Heart left ventricle (tissue), 16 donors: ENCODE measurements at regions not wholly inside any gene's neighbourhood (a gene's known extent, or its start where the extent isn't known, plus 50 kb on each side); places are given as distances from the start of the nearest gene placed in this dataset.

Source experiments
- ATAC-seq, 4 donors: fragments of 200-7000 bp; cut with Tn5 transposase; one replicate each; pipeline ENCODE4 v1.9.1; 2020 to 2022; ENCODE audit warnings: moderate library complexity in 4 of 4, mild to moderate bottlenecking in 3 of 4, moderate number of reproducible peaks in 1 of 4
- DNase-seq, 5 donors: peaks; one replicate each; pipeline ENCODE4 v3.0.0-alpha.2; 2020
- H3K27ac ChIP-seq, 12 donors: fragments of 200-600 bp; sonication (generic) in 4 of 12; one replicate each; pipeline versions ENCODE4 v1.5.0 to v1.8.0; 2016 to 2022; ENCODE audit warnings: mild to moderate bottlenecking in 2 of 12
- H3K27me3 ChIP-seq, 9 donors: fragments of 200-600 bp; sonication (generic) in 2 of 9; one replicate each; pipeline versions ENCODE4 v1.5.1 to v1.8.0; 2016 to 2022; ENCODE audit warnings: mild to moderate bottlenecking in 3 of 9
- H3K36me3 ChIP-seq, 9 donors: fragments of 200-600 bp; sonication (generic) in 2 of 9; one replicate each; pipeline versions ENCODE4 v1.5.0 to v1.8.0; 2018 to 2022; ENCODE audit warnings: mild to moderate bottlenecking in 2 of 9
- H3K4me1 ChIP-seq, 12 donors: fragments of 200-600 bp; sonication (generic) in 4 of 12; one replicate each; pipeline versions ENCODE4 v1.5.0 to v1.8.0; 2016 to 2022; ENCODE audit warnings: mild to moderate bottlenecking in 3 of 12
- H3K4me3 ChIP-seq, 12 donors: fragments of 200-600 bp; sonication (generic) in 4 of 12; one replicate each; pipeline versions ENCODE4 v1.5.0 to v1.8.0; 2017 to 2022; ENCODE audit warnings: mild to moderate bottlenecking in 9 of 12, moderate library complexity in 4 of 12
- H3K9me3 ChIP-seq, 12 donors: fragments of 200-600 bp; sonication (generic) in 4 of 12; one replicate each; pipeline versions ENCODE4 v1.5.0 to v1.8.0; 2016 to 2022; ENCODE audit warnings: mild to moderate bottlenecking in 1 of 12
- POLR2A ChIP-seq, 2 donors: fragments of 450-650 bp; IDR thresholded peaks; one replicate each; pipeline ENCODE4 v1.6.1; 2017; ENCODE audit warnings: antibody characterized with exemption in 2 of 2, mild to moderate bottlenecking in 2 of 2, moderate library complexity in 2 of 2
- WGBS, 4 donors: extraction: QIAGEN DNeasy Blood & Tissue Kit in 2 of 4; methylation state at CpG; one replicate each; pipeline versions ENCODE4 v1.1.5 to v1.1.7; 2013 to 2018; 5-methylcytosine and 5-hydroxymethylcytosine counted together
- intact Hi-C, 10 donors: fragments of 100-400 bp; cut with DNase I; formaldehyde crosslinking; loops; one replicate each; pipeline versions ENCODE4 v1.11.1 to v1.14.2; 2022
- TF ChIP-seq, protein P1 (sequence below), 12 donors: fragments of 200-600 bp; sonication (generic) in 4 of 12; IDR thresholded peaks; one replicate each; pipeline versions ENCODE4 v1.5.0 to v1.8.0; 2018 to 2022; ENCODE audit warnings: antibody characterized with exemption in 12 of 12, mild to moderate bottlenecking in 5 of 12
- donor health status: ischemic (EF 13 %, LVEDD 7.1; RV severe dilation, severe dysfunction).
- donor health status: healthy with polysubstance abuse.
- donor health status: DM: no; HTN: yes; CAD: no.
- donor health status: DM: no; HTN: no; CAD: no.
- donor health status: ischemic (EF 25% LVEDD 6.9; RV normal size, moderate dysfunction).
- donor health status: ischemic (EF 25% LVEDD 5.7; RV mildly dilated, moderate dysfunction).
- donor health status: healthy.
- donor health status: DM: yes; HTN: yes; CAD: no.
- donor health status: ischemic (EF 35%, LVEDD 5.7; RV mildly dilated, moderate dysfunction).
- donor health status: nonischemic (EF 11% LVEDD 7.7; RV severe dilation, severe dysfunction).
- donor health status: DM: yes; HTN: yes; CAD: no.
- donor health status: PGD.
- donor health status: ischemic (EF 29% LVEDD 5.4; RV normal size, mild dysfunction).
- donor health status: nonischemic (EF 23%, LVEDD 6.1; RV moderate dilation, normal function).

DNA sequence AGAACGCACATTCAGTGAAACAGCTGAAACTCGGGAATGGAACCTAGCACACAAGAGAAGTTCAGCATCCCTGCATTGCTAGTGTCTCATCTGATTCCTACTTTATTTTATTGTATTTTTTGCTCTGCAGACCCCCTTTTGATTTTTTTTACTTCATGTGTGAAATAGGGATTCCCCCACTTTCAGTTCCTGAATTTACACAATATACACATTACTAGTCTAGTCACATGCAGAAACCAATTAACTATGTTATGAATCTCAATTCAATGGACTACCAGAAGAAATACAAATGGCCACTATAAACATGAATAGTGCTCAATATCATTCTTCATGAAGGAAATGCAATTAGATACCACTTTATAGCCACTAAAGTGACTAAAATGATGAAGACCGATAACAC, 386.1 kb upstream of the COBL start:
- ATAC-seq = no peak
- WGBS, 4 donors = 73 to 91% (median 82%) methylated on average over 3 of the region's 3 CpGs
- Histone ChIP-seq H3K4me3 (no peak overlapping the region), H3K9me3 (peaks cover 0 to 20% (median 6%) of the 10 kb centered on the region in 12 donors), H3K36me3 (no peaks in the 10 kb centered on the region), H3K4me1 (no peaks in the 10 kb centered on the region), H3K27me3 (no peaks in the 10 kb centered on the region), H3K27ac (no peak overlapping the region)
- no peak for TF ChIP-seq POLR2A (IDR thresholded peaks at IDR 0.05)
- TF ChIP-seq, protein P1, sequence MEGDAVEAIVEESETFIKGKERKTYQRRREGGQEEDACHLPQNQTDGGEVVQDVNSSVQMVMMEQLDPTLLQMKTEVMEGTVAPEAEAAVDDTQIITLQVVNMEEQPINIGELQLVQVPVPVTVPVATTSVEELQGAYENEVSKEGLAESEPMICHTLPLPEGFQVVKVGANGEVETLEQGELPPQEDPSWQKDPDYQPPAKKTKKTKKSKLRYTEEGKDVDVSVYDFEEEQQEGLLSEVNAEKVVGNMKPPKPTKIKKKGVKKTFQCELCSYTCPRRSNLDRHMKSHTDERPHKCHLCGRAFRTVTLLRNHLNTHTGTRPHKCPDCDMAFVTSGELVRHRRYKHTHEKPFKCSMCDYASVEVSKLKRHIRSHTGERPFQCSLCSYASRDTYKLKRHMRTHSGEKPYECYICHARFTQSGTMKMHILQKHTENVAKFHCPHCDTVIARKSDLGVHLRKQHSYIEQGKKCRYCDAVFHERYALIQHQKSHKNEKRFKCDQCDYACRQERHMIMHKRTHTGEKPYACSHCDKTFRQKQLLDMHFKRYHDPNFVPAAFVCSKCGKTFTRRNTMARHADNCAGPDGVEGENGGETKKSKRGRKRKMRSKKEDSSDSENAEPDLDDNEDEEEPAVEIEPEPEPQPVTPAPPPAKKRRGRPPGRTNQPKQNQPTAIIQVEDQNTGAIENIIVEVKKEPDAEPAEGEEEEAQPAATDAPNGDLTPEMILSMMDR (IDR thresholded peaks at IDR 0.05) = no peak
- intact Hi-C loops = no loop called here
- no peak for DNase-seq

DNA sequence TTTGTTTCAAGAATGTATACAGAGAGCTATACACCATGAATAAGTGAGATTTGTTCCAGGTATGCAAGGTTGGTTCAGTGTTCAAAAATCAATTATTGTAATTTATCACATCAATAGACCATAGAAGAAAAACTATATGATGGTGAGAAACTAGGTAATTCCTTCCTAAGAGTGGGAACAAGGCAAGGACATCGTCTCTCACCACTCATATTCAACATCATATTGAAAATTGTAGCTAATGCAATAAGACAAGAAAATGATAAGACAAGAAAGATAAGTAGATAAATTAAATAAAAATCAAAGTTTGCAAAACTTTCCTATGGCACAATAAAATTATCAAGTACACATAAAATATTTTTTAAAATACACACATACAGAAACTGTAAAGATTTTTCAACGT, 385.3 kb upstream of the COBL start:
- peaks cover 0 to 20% (median 6%) of the 10 kb centered on the region in 12 donors for H3K9me3 ChIP-seq
- TF ChIP-seq, protein P1 (IDR thresholded peaks at IDR 0.05) = no peak
- TF ChIP-seq POLR2A (IDR thresholded peaks at IDR 0.05) = no peak

GRCh38 chr7:51700593-51701215, 384.1 kb upstream of the COBL start:
- H3K4me3 ChIP-seq = no peak overlapping the region
- ATAC-seq = no peak
- no peak overlapping the region for H3K27ac ChIP-seq
- TF ChIP-seq POLR2A (IDR thresholded peaks at IDR 0.05) = no peak
- TF ChIP-seq, protein P1 (IDR thresholded peaks at IDR 0.05) = no peak
- 65 to 85% (median 77%) methylated on average over 3 of the region's 3 CpGs for WGBS, 4 donors
- H3K9me3 ChIP-seq = peaks cover 0 to 20% (median 6%) of the 10 kb centered on the region in 12 donors
- no peaks in the 10 kb centered on the region for H3K36me3 ChIP-seq
- intact Hi-C loops = no loop called here
- H3K27me3 ChIP-seq = no peaks in the 10 kb centered on the region
- DNase-seq = no peak
- no peaks in the 10 kb centered on the region for H3K4me1 ChIP-seq

More for the DNA sequence above, 385.3 kb upstream of the COBL start:
- H3K4me1 ChIP-seq = no peaks in the 10 kb centered on the region
- no peak overlapping the region for H3K4me3 ChIP-seq
- no peak overlapping the region for H3K27ac ChIP-seq
- DNase-seq (no peak), ATAC-seq (no peak)
- H3K36me3 ChIP-seq = no peaks in the 10 kb centered on the region
- WGBS, 4 donors = 78 to 90% (median 80%) methylated on average over 2 of the region's 2 CpGs
- H3K27me3 ChIP-seq = no peaks in the 10 kb centered on the region
- intact Hi-C loops = no loop called here

DNA sequence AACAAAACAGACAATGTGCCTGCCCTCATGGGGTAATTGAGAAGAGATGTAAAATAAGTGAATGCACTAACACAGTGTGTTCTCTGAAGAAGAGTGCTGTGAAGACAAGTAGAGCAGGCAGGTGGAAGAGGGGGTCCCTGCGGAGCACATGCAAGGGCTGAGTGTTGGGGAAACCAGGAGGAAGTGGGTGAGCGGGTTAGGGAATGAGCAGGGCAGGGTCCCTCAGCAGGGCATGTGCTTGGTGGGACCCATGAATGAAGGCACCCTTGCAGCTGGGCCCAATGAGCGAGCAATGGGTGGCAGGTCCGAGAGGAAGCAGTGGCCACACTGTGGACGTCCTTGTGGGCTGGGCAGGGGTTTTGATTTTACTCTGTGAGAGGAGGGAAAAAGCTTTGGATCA, 376.6 kb upstream of the COBL start:
- H3K4me3 ChIP-seq = no peak overlapping the region
- no peaks in the 10 kb centered on the region for H3K36me3 ChIP-seq
- no peaks in the 10 kb centered on the region for H3K9me3 ChIP-seq
- no peak for TF ChIP-seq POLR2A (IDR thresholded peaks at IDR 0.05)
- TF ChIP-seq, protein P1 (IDR thresholded peaks at IDR 0.05) = no peak
- DNase-seq = no peak
- intact Hi-C loops = no loop called here
- no peak for ATAC-seq
- no peaks in the 10 kb centered on the region for H3K4me1 ChIP-seq
- peaks cover 0 to 2% (median 0%) of the 10 kb centered on the region in 9 donors for H3K27me3 ChIP-seq
- WGBS, 4 donors = 70 to 77% (median 74%) methylated on average over 5 of the region's 5 CpGs
- H3K27ac ChIP-seq = no peak overlapping the region
